Colon (tissue), 2 donors: ENCODE measurements at regions not wholly inside any gene's neighbourhood (a gene's known extent, or its start where the extent isn't known, plus 50 kb on each side); places are given as distances from the start of the nearest gene placed in this dataset.
"Not testable (repeated sequence)": the region's sequence is repeated elsewhere in the genome, so short reads cannot be mapped to it uniquely, and the experiment has no call there.

ENCODE experiments used
- FAIRE-seq: peaks from 2 replicates; lab custom pipeline; 2012; peaks lifted over from hg19 to GRCh38; lab: Jason Lieb, UNC
- donor health status: control.
- donor health status: control.

DNA sequence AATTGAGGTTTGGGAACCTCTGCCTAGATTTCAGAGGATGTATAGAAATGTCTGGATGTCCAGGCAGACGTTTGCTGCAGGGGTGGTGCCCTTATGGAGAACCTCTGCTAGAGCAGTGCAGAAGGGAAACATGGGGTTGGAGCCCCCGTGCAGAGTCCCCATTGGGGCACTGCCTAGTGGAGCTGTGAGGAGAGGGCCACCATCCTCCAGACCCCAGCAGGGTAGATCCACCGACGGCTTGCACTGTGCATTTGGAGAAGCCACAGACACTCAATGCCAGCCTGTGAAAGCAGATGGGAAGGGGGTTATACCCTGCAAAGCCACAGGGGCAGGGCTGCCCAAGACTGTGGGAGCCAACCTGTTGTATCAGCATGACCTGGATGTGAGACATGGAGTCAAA lies 354.6 kb downstream of the ZNF326 start:
- no peak for FAIRE-seq

DNA sequence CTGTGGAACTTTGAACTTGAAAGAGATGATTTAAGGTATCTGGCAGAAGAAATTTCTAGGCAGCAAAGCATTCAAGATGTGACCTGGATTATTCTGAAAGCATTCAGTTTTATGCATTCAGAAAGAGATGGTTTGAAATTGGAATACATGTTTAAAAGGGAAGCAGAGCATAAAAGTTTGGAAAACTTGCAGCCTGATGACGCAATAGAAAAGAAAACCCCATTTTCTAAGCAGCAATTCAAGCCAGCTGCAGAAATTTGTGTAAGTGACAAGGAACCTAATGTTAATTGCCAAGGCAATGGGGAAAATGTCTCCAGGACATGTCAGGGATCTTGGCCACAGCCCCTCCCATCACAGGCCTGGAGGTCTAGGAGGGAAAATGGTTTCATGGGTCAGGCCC lies 354.0 kb downstream of the ZNF326 start:
- no peak for FAIRE-seq

DNA sequence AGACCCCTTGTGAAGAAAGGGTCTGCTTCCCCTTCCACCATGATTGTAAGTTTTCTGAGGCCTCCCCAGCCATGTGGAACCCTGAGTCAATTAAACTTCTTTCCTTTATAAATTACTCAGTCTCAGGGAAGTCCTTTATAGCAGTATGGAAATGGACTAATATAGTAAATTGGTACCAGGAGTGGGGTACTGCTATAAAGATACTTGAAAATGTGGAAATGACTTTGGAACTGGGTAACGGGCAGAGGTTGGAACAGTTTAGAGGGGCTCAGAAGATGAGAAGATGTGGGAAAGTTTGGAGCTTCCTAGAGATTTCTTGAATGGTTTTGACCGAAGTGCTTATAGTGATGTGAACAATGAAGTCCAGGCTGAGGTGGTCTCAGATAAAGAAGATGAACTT lies 353.5 kb downstream of the ZNF326 start:
- not testable (repeated sequence) for FAIRE-seq

DNA sequence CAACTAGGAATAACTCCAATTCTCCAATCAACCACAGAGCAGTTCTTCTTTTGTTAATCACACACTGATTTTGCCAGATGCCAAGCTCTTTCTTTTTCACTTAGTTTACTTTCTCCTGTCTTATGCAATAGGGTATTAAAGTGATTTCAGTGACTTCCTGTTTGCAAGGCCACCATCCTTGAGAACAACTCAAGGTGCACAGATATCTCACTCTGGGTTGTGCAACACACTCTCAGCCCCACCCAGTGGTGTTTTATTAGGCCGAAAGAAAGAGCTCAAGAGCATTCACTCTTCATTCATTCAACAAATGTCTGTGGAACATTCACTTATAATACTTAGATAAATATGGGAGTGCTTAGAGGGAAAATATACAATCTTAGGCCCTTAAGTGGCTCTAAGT lies 352.5 kb downstream of the ZNF326 start:
- no peak for FAIRE-seq

DNA sequence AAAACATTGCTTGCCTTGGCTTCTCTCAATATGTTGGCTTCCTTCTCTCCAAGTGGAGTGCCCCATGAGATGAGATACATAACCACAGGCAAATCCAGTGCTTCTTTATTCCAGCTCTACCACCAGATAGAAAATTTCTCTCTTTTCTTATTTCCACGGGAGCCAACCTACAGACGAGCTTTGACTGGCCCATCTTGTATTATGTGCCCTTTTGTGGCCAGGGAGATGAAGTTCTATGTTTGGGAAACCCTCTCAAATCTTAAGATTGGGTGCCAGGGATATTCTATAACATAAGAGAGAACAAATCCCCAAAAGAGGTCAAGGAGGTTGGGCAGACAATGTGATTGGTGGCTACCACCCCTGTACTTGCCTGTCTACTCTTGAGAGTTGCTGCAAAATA lies 351.8 kb downstream of the ZNF326 start:
- no peak for FAIRE-seq

DNA sequence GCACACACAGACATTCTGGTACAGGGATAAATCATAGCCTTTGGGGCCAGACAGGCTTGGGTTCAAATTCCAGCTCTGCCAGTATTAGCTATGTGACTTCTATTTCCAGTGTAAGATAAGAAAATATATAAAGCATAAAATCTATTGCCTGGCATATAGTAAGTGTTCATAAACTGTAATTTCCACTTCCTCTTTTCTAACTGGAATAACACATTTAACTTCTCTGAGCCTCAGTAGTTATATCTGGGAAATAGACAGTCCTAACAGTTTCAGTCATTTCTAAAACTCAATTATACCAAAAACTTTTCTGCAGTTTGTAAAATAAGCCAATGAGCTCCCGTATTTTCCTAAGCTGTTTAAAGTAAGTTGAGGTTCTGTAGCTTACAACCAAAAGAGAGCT lies 351.4 kb downstream of the ZNF326 start:
- no peak for FAIRE-seq

DNA sequence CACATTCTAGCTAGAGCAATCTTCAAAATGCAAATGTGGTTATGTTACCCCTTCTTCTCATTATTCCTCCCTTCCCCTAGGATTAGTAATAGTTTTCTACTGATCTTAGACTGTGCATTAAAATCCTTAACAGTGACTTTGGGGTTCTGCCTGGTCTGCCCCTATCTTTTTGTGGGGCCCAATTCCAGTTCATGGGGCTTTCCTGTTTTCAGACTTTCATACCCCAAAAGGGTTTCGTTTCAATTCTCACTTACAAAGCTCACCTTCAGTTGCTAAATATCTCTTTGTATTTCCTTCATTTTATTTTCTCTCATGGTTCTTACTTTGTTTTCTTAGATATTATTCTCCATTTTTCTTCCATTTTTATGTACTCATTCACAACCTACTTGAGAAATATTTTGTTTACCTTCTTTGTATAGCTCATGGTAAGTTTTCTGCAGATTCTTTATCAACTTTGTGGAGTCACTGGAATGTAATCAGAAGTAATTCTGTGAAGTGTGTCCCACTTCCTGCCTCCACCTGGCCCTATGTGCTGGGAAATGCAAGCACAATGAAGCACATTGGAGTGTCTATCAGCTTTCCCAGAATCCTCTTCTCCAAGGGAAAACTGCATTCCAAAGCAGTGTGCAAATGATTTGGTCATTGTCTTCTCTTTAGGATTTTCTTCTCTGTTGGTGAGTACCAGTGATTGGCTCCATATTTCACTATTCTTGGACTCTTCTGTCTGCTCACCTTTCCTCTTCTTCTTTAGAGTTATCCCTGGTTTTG lies 350.2 kb downstream of the ZNF326 start:
- no peak for FAIRE-seq

DNA sequence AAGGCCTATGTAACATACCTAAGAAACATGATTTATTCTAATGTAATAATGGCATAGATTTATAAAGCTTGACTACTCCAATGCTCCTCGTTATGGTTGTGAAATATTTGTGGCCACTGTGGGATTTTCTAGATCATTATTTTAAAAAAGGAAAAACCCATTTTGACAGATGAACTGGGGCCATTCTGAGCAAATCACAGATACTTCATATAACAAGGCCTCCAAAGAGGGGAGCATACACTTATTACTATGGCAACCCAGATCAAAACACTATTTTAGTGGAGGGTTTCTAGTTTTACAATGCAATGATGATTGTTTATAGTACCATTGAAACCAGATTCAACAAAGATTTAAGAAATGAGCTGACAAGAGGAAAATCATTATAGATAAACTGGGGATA lies 346.6 kb downstream of the ZNF326 start:
- FAIRE-seq, result no peak

DNA sequence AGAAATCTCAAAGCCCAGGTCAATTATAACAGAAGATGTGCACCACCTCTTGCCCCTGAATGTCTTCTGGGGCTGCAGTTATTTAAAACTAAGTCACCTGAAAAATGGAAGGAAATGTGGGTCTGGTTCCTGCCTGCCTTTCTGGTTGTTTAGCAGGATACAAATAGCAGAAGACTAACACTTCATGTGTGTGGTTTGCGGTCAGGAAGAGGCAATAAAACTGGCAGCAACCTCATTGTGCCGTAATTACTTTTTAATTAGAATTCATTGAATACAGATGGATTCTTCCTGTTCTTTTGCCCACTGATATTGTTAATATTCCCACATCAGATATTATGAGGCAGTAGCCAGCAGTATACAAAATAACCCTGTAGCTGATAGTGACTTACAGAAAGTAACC lies 345.7 kb downstream of the ZNF326 start:
- no peak for FAIRE-seq

DNA sequence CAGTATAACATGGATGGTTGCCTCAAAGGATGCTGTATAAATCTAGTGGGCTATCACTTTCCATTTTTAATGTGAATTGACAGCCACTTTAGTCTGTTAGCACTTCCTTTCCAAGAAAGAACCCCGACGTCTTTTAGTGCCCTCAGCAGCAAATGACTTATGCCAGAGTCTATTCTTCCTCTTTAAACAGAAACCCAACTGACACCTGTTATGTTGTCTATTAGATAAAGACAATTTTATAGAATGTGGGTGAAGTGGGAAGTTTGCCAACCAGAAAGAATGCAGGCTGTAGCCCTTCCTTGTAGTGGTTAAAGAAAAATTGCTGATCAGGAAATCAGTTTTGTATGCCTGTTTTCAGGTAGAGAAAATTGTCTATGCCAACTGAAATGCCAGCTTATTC lies 344.9 kb downstream of the ZNF326 start:
- no peak for FAIRE-seq

DNA sequence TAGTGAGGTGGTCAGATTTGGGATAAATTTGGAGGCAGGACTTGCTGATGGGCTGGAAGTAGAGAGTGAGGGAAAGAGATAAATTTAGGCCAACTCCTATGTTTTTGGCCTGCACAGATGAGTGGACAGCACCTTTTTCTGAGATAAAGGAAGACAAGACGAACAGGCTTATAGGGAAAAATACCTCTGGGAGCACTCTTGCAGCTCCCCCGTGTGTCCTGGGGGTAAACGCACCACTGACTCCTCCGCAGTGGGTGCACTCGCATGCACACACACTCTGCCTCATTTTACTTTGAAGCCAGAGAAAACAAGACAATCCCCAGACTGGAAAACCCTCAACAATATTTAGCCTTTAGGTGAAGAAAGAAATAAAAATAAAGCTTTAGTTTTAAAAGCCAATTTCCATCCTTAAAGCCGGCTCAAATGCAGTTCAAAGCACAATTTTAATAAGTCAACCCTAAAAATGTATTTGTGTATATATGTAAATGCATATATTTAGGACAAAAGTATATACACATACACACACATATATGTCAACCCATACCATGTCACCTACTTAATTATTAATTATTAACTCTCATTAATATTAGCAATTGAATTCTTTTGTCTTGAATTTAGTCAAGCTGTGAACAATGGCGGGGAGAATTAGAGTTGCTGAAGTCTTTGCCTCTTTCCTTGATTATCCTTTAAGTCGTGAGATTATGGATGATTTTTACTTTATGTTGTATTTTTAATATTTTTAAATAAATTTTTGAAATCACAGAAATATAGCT lies 341.8 kb downstream of the ZNF326 start:
- FAIRE-seq, result peak; percentile 21

DNA sequence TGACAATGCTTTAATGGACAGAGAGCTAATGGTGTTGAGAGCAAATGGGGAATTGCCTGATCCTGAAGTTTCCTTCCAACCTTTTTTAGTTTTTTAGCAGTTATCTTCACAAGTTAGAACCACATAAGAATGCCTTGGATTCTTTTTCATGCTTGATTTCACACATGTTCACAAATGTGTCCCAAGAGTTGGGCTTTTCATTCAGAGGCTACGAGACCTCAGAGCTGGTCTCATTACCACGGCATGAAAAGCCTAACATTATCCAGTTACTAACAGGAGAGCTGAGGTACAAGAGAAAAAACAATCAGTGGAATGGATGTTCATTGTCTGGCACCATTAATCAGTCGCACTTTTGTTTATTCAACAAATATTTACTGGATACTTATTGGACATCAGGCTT lies 340.6 kb downstream of the ZNF326 start:
- FAIRE-seq, result no peak

DNA sequence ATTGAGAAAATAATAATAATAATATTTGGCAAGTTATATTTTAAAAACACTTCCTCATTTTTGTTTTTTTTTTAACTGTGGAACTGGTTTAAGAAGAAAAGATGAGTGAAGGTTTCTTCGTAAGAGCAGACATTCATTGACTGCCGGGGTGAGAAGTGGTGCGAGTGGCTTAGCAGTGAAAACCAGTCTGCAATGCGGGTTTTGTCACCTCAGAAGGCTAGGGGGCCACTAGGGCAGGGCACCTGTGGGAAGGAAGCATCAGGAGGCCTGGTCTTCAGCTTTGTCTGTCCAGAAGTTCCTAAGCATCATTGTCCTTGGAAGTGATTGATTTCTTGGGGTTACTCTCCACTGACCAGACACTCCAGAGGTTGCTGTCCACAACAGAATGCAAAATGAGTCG lies 339.2 kb downstream of the ZNF326 start:
- FAIRE-seq, result no peak

DNA sequence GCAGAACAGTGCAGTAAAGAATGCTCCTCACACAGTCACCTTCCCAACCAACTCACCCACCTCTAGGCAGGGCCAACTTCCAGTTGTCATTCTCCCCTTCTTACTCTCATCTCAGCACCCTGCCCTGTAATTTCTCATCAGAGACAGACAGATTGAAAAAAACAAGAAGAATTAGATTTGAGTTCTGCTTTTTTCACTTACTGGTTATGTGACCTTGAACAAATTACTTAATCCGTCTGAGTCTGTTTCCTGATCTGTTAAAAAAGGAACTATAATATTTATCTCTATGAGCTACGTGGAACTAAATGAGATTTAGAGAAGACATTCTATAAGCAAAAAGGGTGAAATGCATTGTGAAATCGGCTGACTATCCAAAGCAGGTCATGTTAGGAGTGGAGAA lies 330.3 kb downstream of the ZNF326 start:
- no peak for FAIRE-seq

DNA sequence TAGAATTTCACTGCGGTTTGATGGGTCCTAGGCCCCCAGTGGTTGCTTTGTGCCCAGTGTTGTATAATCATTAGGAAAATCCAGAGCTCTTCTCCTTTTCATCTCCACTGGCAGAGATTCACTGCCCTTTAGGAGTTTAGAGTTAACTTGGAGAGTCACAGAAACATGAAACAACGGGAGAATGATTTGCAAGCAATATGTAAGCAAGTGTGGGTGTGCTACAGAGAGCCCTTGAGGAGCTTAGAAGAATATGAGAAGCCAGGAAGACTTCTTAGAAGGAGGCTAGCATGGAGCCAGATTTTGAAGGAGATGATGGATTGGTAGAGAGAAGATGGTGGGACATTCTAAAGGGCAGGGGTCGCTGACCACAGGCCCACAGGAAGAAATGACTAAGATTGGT lies 327.3 kb downstream of the ZNF326 start:
- no peak for FAIRE-seq

DNA sequence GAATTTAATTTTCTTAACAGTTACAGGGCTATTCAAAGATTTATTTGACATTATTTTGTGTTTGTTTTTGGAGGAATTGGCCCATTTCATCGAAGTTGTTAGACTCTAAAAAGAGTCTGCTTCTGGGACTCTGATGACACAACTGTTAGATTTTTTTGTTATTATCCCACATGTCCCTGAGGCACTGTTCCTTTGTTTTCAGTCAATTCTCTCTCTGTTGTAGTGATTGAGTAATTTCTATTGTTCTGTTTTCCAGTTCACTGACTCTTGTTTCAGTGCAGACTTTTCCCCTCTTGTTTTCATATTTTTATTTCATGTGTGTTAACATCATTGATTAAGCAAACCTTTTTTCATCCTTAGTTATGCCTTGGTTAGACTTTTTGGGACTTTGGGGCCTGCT lies 325.0 kb downstream of the ZNF326 start:
- FAIRE-seq, result no peak

DNA sequence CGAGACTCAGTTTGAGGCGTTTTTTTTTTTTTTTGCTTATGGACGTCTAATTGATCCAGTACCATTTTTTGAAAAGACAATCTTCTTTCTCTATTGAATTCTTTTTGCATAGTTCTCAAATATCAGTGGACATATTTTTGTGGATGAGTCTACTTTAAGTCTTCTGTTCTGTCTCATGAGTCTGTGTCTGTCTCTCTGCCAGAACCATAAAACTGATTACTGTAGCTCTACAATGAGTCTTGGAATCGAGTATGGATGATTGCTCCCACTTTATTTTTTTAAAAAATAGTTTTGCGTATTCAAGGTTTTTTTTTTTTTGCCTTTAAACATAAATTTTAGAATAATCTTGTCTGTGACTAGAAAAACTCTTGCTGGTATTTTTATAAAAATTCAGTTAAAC lies 323.5 kb downstream of the ZNF326 start:
- FAIRE-seq, result no peak

DNA sequence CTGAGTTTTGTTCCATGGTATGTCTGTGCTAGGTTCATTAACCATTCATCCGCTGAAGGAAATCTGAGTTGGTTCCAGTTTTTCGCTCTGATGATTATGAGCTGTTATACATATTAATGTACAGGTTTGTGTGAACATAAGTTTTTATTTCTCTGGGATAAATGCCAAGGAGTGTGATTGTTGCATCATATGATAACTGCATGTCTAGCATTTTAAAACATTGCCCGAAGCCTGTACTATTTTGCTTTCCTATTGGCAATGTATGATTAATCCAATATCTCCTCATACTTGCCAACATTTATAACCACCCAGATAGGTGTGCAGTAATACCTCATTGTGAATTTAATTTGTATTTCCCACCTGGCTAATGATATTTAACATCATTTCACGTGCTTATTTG lies 322.7 kb downstream of the ZNF326 start:
- FAIRE-seq, result no peak

DNA sequence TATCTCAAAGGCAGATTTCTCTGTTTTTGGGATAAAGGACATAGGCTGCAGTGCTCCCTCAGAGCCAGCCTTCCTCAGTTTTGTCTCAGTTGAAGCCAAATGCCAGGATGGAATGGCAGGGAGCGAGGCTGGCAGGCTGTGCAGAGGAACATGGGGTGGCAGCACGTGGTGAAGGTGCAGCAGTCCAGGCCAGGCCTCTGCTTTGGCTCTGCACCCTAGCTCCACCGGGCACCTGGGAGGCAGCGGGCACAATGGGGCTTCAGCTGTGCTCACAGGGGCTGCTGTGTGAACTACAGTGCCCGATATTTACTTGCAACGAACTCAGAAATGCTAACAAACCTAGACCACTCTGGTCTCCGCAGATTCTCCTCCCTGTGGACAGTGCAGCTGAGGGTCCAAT lies 319.6 kb downstream of the ZNF326 start:
- no peak for FAIRE-seq

DNA sequence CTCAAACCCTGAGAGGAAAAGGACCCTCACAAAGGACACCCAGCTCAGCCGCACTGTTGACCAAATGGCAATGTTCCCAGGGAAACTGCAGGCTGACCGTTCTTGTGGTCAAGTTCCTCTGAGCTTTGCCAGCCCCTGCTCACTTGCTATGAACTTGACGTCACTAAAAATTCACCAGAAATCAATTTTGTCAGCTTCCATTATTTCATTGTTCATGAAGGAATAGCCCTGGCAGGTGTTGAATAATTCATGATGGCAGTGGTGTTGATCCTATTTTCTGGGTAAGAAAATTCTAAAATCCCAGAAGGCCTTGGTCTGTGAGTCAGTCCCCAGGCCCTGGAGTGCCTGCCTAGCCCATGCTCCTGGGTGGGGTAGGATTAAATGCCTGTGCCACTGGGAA lies 318.9 kb downstream of the ZNF326 start:
- no peak for FAIRE-seq

DNA sequence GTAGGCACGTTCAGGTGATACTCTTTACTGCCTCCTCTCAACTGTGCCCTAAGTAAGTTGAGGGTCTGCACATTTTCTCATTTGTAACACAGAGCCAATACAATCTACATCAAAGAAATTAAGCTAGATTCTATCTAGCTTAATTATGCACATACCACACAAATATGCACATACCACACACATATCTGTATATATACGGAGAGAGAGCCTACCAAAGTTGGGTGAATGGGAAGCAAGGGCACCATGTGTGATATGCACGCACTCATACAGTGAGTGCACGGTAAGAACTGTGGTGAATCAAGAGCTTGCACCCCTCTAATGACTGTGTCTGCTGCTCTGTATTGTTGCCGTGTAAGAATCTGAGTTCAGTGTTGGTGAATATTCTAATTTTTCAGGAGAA lies 314.9 kb downstream of the ZNF326 start:
- FAIRE-seq, result no peak

DNA sequence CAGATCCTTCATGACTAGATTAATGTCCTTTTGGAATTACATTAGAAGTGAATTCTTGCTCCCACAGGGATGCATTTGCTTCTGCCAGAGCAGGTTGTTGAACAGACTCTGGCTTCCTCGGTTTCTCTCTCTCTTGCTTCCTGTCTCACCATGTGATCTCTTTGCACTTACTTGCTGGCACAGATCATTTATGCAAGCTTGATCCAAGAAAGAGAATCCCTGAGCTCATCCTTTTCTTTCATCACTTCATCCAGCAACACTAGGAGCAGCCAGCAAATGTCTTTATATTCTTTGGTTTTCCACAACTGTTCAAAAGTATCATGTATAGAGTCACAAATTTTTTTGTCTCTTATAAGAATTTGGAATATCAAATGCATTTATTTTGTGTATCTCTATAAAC lies 313.5 kb downstream of the ZNF326 start:
- FAIRE-seq, result no peak

DNA sequence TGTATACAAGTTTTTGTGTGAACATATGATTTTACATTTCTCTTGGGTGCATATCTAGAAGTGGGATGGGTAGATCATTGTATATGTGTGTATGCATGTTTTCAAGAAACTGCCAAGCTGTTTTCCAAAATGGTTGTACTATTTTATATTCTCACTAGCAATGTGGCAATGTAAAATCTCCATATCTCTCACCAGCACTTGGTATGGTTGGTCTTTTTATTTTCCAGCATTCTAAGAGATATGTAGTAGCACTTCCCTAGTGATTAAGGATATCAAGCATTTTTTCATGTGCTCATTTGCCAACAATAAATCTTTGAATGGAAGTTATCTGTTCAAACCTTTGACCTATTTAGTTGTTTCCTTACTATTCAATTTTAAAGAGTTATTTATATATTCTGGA lies 310.7 kb downstream of the ZNF326 start:
- FAIRE-seq, result no peak

DNA sequence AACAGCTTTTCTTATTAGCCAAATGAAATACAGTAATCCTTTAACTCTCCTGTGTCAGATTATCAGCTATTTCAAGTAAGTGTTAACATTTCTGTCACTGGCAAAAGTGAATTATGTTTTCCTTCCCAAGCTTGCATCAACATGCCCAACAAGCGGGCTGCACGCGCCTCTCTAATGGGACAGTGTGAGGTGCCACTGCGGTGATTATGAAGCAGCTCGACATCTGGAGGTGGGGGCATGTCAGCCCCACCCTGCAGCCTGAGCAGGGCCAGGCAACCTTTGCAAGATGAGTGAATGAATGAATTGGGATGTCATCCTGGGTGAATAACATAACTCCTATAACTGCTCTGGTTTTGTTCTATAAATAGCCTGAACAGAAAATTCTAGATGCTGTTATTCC lies 301.4 kb downstream of the ZNF326 start:
- no peak for FAIRE-seq
